ENCODE measurements at regions not wholly inside any gene's neighbourhood (a gene's known extent, or its start where the extent isn't known, plus 50 kb on each side); places are given as distances from the start of the nearest gene placed in this dataset.

GRCh38 chr14:98503086-98503815, 768.7 kb downstream of the BCL11B start:
- Histone ChIP-seq H3K36me3 (replicated peaks in 1 of 2; ENCODE audit: control insufficient read depth in 1 of 2, insufficient read depth in 2 of 2, low read length in 1 of 2) (no peaks in the 10 kb centered on the region), H3K4me2 (no peak overlapping the region), H3K4me3 (ENCODE audit: low read depth in 2 of 2, low read length in 1 of 2) (no peak overlapping the region), H3F3A (replicated peaks; ENCODE audit: insufficient read depth) (no peaks in the 10 kb centered on the region), H3K27ac (ENCODE audit: low read depth in 2 of 2, low read length in 1 of 2) (no peak overlapping the region), H3K79me2 (ENCODE audit: insufficient read depth) (no peaks in the 10 kb centered on the region), H4K20me1 (ENCODE audit: insufficient read depth) (no peaks in the 10 kb centered on the region), H2AFZ (ENCODE audit: low read depth) (no peak overlapping the region), H3K9me2 (no peaks in the 10 kb centered on the region), H3K27me3 (ENCODE audit: insufficient read depth) (no peaks in the 10 kb centered on the region), H3K4me1 (ENCODE audit: control insufficient read depth in 1 of 2, insufficient read depth in 2 of 2, low read depth in 1 of 2, low read length in 1 of 2) (no peaks in the 10 kb centered on the region), H3K9me3 (no peaks in the 10 kb centered on the region), H3K9ac (no peak overlapping the region)
- WGBS (ENCODE audit: low lambda C conversion rate) = 4% methylated on average over 6 of the region's 6 CpGs
- ChIA-PET POLR2A (no interaction called here), CTCF (no interaction called here)
- TF ChIP-seq TEAD4 (IDR thresholded peaks at IDR 0.05; ENCODE audit: borderline replicate concordance, insufficient read depth) (no peak), EP300 (IDR thresholded peaks at IDR 0.05; ENCODE audit: borderline replicate concordance in 1 of 2, low read depth in 1 of 2, low read length in 1 of 2) (no peak), SIN3A (IDR thresholded peaks at IDR 0.05; ENCODE audit: borderline replicate concordance, low read depth, low read length) (no peak)
- no peak for DNase-seq

- no peak overlapping the region for H2AFZ ChIP-seq (ENCODE audit: low read depth)
- 0% methylated on average over 2 of the region's 2 CpGs for WGBS (ENCODE audit: low lambda C conversion rate)
- ChIA-PET CTCF (no interaction called here), POLR2A (no interaction called here)
- H3K27ac ChIP-seq (ENCODE audit: low read depth in 2 of 2, low read length in 1 of 2) = no peak overlapping the region
- H3K4me1 ChIP-seq (ENCODE audit: control insufficient read depth in 1 of 2, insufficient read depth in 2 of 2, low read depth in 1 of 2, low read length in 1 of 2) = no peaks in the 10 kb centered on the region
- DNase-seq = no peak
- no peak overlapping the region for H3K4me2 ChIP-seq
- TF ChIP-seq EP300 (IDR thresholded peaks at IDR 0.05; ENCODE audit: borderline replicate concordance in 1 of 2, low read depth in 1 of 2, low read length in 1 of 2) (no peak), CHD2 (IDR thresholded peaks at IDR 0.05; ENCODE audit: low read length, partially characterized antibody) (no peak)
- H3K9me2 ChIP-seq = no peaks in the 10 kb centered on the region
- no peak overlapping the region for H3K9ac ChIP-seq
- no peak overlapping the region for H3K4me3 ChIP-seq (ENCODE audit: low read depth in 2 of 2, low read length in 1 of 2)
- H3K79me2 ChIP-seq (ENCODE audit: insufficient read depth) = no peaks in the 10 kb centered on the region
- H3K36me3 ChIP-seq (replicated peaks in 1 of 2; ENCODE audit: control insufficient read depth in 1 of 2, insufficient read depth in 2 of 2, low read length in 1 of 2) = no peaks in the 10 kb centered on the region
- H3K27me3 ChIP-seq (ENCODE audit: insufficient read depth) = no peaks in the 10 kb centered on the region
- no peaks in the 10 kb centered on the region for H3K9me3 ChIP-seq
- no peaks in the 10 kb centered on the region for H3F3A ChIP-seq (replicated peaks; ENCODE audit: insufficient read depth)
- no peaks in the 10 kb centered on the region for H4K20me1 ChIP-seq (ENCODE audit: insufficient read depth)
Observed at GRCh38 chr14:98507264-98507663, 764.7 kb downstream of the BCL11B start.

- Histone ChIP-seq H3K36me3 (replicated peaks in 1 of 2; ENCODE audit: control insufficient read depth in 1 of 2, insufficient read depth in 2 of 2, low read length in 1 of 2) (no peaks in the 10 kb centered on the region), H3K79me2 (ENCODE audit: insufficient read depth) (no peaks in the 10 kb centered on the region), H4K20me1 (ENCODE audit: insufficient read depth) (no peaks in the 10 kb centered on the region), H3K27ac (ENCODE audit: low read depth in 2 of 2, low read length in 1 of 2) (no peak overlapping the region), H3F3A (replicated peaks; ENCODE audit: insufficient read depth) (no peaks in the 10 kb centered on the region), H3K4me3 (ENCODE audit: low read depth in 2 of 2, low read length in 1 of 2) (no peak overlapping the region), H3K9me3 (no peaks in the 10 kb centered on the region), H3K9me2 (no peaks in the 10 kb centered on the region), H2AFZ (ENCODE audit: low read depth) (no peak overlapping the region), H3K4me1 (ENCODE audit: control insufficient read depth in 1 of 2, insufficient read depth in 2 of 2, low read depth in 1 of 2, low read length in 1 of 2) (no peaks in the 10 kb centered on the region), H3K27me3 (ENCODE audit: insufficient read depth) (no peaks in the 10 kb centered on the region), H3K4me2 (no peak overlapping the region), H3K9ac (no peak overlapping the region)
- TF ChIP-seq MXI1 (IDR thresholded peaks at IDR 0.05; ENCODE audit: low read depth, low read length) (no peak), RAD21 (IDR thresholded peaks at IDR 0.05; ENCODE audit: low read length) (no peak), FOSL2 (IDR thresholded peaks at IDR 0.05; ENCODE audit: borderline replicate concordance, low read depth) (no peak), EP300 (IDR thresholded peaks at IDR 0.05; ENCODE audit: borderline replicate concordance in 1 of 2, low read depth in 1 of 2, low read length in 1 of 2) (no peak), TAF1 (IDR thresholded peaks at IDR 0.05; ENCODE audit: borderline replicate concordance, low read depth, low read length) (no peak), FOXM1 (IDR thresholded peaks at IDR 0.05; ENCODE audit: low read depth) (no peak), GATA2 (CRISPR knock-in tag; IDR thresholded peaks at IDR 0.05) (no peak), RFX5 (IDR thresholded peaks at IDR 0.05; ENCODE audit: low read length) (no peak), YY1 (IDR thresholded peaks at IDR 0.05; ENCODE audit: low read depth) (no peak), MAX (IDR thresholded peaks at IDR 0.05; ENCODE audit: low read depth) (no peak), EZH2phosphoT487 (IDR thresholded peaks at IDR 0.05; ENCODE audit: borderline replicate concordance, low read depth) (no peak)
- ChIA-PET CTCF (no interaction called here), POLR2A (no interaction called here)
- whole genome bisulfite sequencing (ENCODE audit: low lambda C conversion rate) = 0% methylated on average over 3 of the region's 3 CpGs
- no peak for DNase-seq
Observed at GRCh38 chr14:98510392-98510791, 761.6 kb downstream of the BCL11B start.

Measured in SK-N-SH (cell line).